Skeletal muscle cell (primary cell): ENCODE measurements at regions not wholly inside any gene's neighbourhood (a gene's known extent, or its start where the extent isn't known, plus 50 kb on each side); places are given as distances from the start of the nearest gene placed in this dataset.
"Not testable (repeated sequence)": the region's sequence is repeated elsewhere in the genome, so short reads cannot be mapped to it uniquely, and the experiment has no call there.

ENCODE experiments used
- DNase-seq: peaks from one replicate; pipeline ENCODE4 v3.0.0-alpha.2; 2010; ENCODE audit warnings: low read depth
- H3K4me3 ChIP-seq: 2 replicates; pipeline ENCODE4 v1.5.1; 2011; ENCODE audit warnings: low read depth, mild to moderate bottlenecking, control low read depth, low read length, moderate library complexity

DNA sequence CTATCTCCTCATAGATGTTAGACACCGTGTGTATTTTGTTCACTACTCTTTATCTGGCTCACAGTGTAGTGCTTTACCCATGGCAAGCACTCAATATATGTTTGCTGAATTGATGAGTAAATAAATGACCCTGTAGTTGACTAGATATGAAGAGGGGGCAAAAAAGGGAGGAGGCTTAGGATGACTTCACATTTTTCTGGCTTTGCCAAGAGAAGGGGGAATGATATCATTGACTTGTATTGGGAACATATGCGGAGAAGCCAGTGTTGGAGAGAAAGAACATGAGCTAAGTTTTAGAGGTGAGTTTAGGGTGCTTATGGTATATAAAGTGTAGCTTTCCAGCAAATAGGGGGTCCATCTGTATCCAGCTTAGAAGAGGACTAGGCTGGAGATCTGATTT, 145.5 kb downstream of the TENT5C start:
- no peak overlapping the region for H3K4me3 ChIP-seq
- no peak for DNase-seq

DNA sequence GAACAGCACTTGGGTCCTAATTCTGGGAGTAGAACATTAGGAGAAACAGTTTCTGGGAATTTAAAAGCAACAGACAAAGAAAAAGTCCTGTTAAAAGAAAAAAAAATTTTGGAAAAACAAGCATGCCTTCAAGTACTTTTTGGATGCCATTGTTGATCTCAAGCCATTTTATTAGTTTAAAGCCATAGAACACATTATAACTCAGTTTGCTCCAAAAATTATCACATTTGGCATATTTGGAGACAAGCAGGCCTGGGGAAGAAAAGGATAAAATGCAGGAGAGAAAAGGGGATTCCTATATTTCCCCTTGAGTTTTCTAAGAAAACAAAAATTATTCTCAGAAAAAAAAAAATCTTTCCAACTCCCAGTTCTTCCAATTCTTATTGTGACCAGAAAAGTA, 146.8 kb downstream of the TENT5C start:
- DNase-seq, result no peak
- no peak overlapping the region for H3K4me3 ChIP-seq

DNA sequence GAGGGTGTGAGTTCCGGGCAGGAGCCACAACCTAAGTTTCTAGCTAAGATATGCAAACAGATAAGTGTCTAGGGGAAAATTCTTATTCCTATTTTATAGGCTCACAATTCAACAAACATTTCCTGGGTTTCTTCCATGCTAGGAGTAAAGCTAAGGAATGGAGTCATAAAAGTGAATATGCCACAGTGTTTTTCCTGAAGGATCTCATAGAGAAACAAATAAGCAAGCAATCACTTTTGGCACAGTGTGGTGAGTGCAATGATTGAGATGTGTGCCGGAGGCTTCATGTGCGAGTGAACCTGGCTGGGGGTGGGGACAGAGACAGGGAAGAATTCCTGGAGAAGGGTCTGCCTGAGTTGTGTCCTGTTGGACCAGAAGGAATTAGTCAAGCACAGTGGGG, 147.4 kb downstream of the TENT5C start:
- H3K4me3 ChIP-seq, result no peak overlapping the region
- DNase-seq, result no peak

DNA sequence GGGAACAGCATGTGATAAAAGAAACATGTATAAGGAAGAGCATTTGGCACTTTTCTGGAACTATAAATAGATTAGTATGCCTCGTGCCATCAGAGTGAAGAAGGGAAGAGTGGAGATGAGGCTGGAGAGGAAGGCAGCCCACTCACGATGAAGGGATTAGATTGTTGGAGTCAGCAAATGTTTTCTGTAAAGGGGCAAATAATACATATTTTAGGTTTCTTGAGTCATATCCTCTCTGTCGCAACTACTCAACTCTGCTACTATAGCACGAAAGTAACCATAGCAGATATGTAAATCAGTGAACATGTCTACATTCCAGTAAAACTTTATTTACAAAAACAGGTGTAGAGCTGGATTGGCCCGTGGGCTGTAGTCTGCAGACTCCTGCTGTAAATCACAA, 147.8 kb downstream of the TENT5C start:
- no peak for DNase-seq
- H3K4me3 ChIP-seq, result no peak overlapping the region

- H3K4me3 ChIP-seq, result no peak overlapping the region
- no peak for DNase-seq
These were observed 148.5 kb downstream of the TENT5C start for GRCh38 chr1:117754061-117754969.

- H3K4me3 ChIP-seq, result no peak overlapping the region
- DNase-seq, result no peak
These were observed 151.8 kb downstream of the TENT5C start for GRCh38 chr1:117757668-117758067.

DNA sequence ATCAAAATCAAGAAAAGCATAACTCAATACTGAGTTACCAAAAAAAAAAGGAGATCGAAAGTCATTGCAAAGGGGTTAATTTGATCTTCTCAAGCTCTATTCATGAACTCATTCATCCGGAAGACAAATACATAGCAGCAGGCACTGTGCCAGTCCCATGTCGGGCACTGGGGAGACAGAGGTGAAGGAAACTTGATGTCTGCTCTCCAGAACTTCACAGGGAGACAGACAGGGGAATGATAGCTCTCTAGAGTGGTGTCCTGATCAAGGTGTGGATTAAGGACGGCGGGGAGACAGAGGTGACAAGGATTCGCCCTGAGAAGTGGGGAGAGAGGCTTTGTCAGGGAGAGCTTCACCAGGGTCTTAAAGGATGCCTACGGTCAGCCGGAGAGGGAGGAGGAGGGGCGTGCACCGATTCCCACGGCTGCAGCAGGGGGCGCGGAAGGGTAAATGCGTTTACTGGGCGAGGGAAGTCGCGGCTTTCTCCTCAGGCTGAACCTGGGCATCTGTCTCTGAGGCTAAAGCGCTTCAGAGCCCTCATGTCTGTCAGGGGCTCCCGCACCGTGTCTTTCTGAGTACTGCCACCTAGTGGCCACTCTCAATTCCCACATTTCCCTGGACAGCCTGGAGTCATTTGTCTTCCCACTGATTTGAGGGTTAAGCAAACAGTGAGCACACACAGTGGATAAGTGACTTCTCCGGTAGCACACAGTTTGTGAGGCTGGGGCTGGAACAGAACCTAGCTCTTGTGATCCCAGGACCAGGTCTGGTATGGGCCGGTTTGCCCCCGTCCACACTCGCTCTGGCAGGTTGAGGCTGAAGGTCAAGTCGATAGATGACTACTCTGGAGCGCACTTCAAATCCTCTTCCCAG, 152.8 kb downstream of the TENT5C start:
- peak overlapping the region; percentile 42 for H3K4me3 ChIP-seq
- DNase-seq, result peak; percentile 49

- no peak for DNase-seq
- no peak overlapping the region for H3K4me3 ChIP-seq
These were observed 153.7 kb downstream of the TENT5C start for GRCh38 chr1:117759535-117759934.

DNA sequence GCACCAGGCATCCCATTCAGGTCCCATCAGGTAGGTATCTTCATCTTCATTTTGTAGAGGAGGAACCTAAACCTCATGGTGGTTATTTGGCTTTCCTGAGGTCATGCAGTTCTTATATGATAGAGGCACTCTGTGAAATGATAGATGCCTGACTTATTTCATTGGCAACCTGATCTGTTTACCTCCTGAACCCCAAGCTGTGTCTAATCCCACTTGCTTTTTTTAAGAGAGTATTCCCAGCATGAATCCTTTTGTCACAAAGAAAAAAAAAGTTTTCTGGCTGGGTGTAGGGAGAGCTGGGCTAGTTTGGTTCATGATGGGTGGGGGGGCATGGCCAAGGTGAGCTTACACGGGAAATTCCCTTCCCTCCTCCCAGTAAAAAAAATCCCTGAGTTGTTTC, 154.2 kb downstream of the TENT5C start:
- H3K4me3 ChIP-seq, result no peak overlapping the region
- DNase-seq, result no peak

DNA sequence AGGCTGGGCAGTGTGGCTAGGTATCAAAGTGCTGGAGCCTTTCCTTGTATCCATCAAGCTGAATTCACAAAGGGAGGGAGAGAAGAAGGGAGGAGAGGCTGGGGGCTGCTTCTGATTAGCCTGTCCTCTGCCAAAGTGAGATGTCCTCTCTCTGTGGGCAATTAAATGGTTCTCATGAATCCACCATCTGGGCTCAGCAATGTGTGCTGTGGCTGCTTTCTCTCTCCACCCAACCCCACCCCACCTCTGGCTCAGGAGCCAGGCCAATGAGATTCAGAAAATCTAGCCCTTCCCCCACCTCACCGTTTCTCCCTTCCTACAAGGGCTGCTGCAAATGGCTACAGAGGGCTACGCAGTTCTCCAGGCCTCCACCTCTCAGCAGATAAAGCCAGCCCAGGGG, 154.6 kb downstream of the TENT5C start:
- DNase-seq, result no peak
- no peak overlapping the region for H3K4me3 ChIP-seq

- H3K4me3 ChIP-seq, result not testable (repeated sequence)
These were observed 161.7 kb downstream of the GDAP2 start for GRCh38 chr1:117767756-117768155.

GRCh38 chr1:117770981-117771531, 158.4 kb downstream of the GDAP2 start:
- no peak overlapping the region for H3K4me3 ChIP-seq
- DNase-seq, result no peak

More at GRCh38 chr1:117767756-117768155, 161.7 kb downstream of the GDAP2 start:
- DNase-seq, result not testable (repeated sequence)

- H3K4me3 ChIP-seq, result no peak overlapping the region
- no peak for DNase-seq
These were observed 150.1 kb downstream of the GDAP2 start for GRCh38 chr1:117779364-117779763.

- H3K4me3 ChIP-seq, result no peak overlapping the region
These were observed 148.5 kb downstream of the GDAP2 start for GRCh38 chr1:117780687-117781475.

DNA sequence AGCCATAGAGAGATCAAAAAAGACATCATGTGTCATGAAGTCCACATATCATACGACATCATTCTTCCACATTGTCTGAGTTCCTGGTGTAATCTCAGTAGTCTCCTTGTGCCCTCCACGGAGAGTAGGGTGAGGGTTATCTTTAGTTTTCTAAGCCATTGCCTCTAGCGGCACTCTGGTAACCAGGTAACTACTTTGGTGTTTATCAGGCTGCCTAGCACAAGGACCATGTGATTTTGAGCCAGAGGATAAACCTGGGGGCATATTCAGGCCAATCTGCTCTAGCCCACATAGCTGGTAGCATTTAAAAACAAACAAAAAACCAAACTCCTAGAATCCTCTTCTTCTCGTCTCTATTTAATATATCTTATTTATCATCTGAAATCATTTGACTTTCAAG, 147.4 kb downstream of the GDAP2 start:
- no peak for DNase-seq
- H3K4me3 ChIP-seq, result no peak overlapping the region

More at GRCh38 chr1:117780687-117781475, 148.5 kb downstream of the GDAP2 start:
- no peak for DNase-seq

DNA sequence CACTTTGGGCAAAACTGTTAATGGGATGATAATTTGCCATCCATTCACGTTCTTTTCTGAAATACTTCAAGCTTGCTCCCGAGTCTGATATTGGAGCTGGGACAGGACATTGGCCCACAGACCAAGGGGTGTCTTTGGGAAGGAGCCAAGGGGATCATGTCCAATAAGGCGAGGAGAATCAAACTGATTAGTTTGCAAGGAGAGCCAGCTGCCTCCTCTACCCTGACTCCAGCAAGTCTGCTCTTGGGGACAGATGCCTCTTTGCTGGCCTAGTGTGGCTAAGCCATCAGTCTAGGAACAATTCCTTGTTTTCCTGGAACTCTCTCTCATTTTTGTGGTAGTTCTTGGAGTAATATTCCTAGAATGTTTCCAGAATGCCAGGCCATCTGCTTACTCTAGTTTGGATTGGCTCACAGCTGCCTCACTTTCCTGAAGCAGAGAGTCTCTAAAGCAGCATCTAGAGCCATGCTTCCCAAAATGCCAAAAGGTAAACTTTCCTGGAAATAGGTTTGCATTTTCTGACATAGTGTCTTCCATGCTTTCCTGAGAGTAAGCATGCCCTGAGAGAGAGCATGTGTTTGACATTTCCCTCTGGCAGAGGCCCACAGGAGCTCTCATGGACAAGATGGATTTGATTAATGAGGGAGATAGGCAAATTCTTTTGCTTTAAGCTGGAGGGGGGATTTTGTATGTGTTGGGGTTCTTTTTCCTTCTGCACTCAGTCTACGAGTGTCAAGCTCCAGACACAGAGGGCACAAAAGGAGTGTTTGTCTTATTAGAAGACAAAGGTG, 145.6 kb downstream of the GDAP2 start:
- H3K4me3 ChIP-seq, result no peak overlapping the region
- DNase-seq, result no peak

DNA sequence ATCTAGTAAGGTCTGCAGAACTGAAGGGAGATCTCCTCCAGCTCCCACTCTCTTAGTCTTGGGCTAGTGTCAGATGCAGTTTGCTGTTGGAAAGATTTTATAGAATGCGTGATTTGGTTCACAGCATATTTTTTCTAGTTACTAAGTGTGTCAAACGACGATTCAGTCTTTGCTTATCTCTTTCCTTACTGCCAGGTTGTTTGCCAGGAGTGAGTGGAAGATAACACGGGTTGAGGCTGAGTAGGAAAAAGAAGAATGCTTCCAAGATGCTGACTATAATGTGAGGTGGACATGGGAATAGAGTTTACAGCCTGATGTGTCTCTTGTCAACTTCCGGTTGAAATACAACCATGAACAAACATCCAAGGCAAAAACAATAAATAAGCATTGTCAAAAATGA, 141.4 kb downstream of the GDAP2 start:
- DNase-seq, result no peak
- H3K4me3 ChIP-seq, result no peak overlapping the region

DNA sequence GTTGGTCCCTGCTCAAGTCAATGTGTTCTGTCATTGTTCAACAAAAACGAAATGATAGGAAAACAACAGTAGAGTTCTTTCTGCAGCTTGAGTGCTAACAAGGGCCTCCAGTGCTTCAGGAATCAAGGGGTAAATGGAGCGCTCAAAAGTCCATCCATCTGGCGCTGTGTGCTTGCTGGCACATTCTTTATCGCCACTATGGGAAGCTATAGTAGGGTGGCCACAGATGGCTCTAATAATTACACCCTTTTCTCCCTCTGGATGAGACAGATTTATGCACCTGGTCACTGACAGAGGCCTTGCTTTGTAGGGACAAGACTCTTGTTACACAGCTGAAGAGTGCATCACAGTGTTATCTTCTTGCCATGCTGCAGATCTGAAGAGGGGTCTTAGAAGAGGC, 136.0 kb downstream of the GDAP2 start:
- no peak overlapping the region for H3K4me3 ChIP-seq
- DNase-seq, result no peak

DNA sequence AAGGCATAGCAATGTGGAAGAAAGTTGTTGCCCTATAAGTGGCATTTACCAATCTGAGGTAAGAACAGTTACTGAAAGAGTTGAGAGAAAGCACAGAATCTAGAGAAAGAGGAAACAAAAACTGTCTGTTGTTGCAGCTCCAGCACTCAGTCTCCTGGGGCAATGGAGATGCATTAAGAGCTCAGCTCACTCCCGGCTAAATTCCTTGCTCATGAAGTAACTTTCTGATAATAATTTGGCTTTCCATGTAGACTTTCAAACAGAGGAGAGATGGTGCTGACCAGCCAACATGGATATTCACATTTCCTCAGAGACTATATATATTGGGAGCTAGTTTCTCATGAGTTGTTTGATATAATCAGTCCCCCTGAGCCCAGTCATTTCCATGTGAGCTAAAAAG, 135.3 kb downstream of the GDAP2 start:
- peak; percentile 46 for DNase-seq
- H3K4me3 ChIP-seq, result no peak overlapping the region
